Islet of Langerhans (tissue), 1 donor: ENCODE measurements at regions not wholly inside any gene's neighbourhood (a gene's known extent, or its start where the extent isn't known, plus 50 kb on each side); places are given as distances from the start of the nearest gene placed in this dataset.

Experiments
- FAIRE-seq: peaks from one replicate; lab custom pipeline; 2011; peaks lifted over from hg19 to GRCh38; lab: Jason Lieb, UNC

GRCh38 chrX:16511796-16512776 is 137.9 kb upstream of the S100G start:
- FAIRE-seq: no peak

- FAIRE-seq: no peak
Measured at GRCh38 chrX:16516232-16516876, 133.6 kb upstream of the S100G start.

- FAIRE-seq: no peak
Measured at GRCh38 chrX:16517039-16517605, 132.8 kb upstream of the S100G start.

- no peak for FAIRE-seq
Measured at GRCh38 chrX:16518131-16518530, 131.8 kb upstream of the S100G start.

GRCh38 chrX:16524316-16524715 is 125.6 kb upstream of the S100G start:
- FAIRE-seq: no peak

GRCh38 chrX:16526003-16526402 is 124.0 kb upstream of the S100G start:
- FAIRE-seq: no peak

GRCh38 chrX:16528620-16529019 is 121.3 kb upstream of the S100G start:
- FAIRE-seq: no peak
